ENCODE measurements at regions not wholly inside any gene's neighbourhood (a gene's known extent, or its start where the extent isn't known, plus 50 kb on each side); places are given as distances from the start of the nearest gene placed in this dataset.

GRCh38 chr1:63012339-63012738, 228.4 kb downstream of the ATG4C start:
- H3K4me2 ChIP-seq (replicated peaks; ENCODE audit: extremely low read depth, low read length, poor library complexity, severe bottlenecking): no peak overlapping the region
- no peak overlapping the region for H3K27ac ChIP-seq (ENCODE audit: low read depth in 1 of 2, low read length in 2 of 2)
- H3K27me3 ChIP-seq (ENCODE audit: control insufficient read depth in 2 of 2, insufficient read depth in 2 of 2, low read length in 2 of 2): no peaks in the 10 kb centered on the region
- no peaks in the 10 kb centered on the region for H4K20me1 ChIP-seq (ENCODE audit: insufficient read depth, low read length)
- no peak overlapping the region for H3K4me3 ChIP-seq (replicated peaks in 1 of 3; ENCODE audit: low read depth in 2 of 3, low read length in 3 of 3)
- no peaks in the 10 kb centered on the region for H3K36me3 ChIP-seq (replicated peaks in 1 of 2; ENCODE audit: control insufficient read depth in 1 of 2, insufficient read depth in 2 of 2, low read length in 2 of 2)
- intact Hi-C loops (cut with micrococcal nuclease): no loop called here
- Mint-ChIP-seq H3K4me1 (peaks cover 5% of the 10 kb centered on the region), H3K4me3 (no peak overlapping the region), H3K27ac (peak overlapping the region in 1 of 7 donors; percentile 9), H3K36me3 (no peaks in the 10 kb centered on the region), H3K9me3 (no peaks in the 10 kb centered on the region), H3K27me3 (ENCODE audit: low read depth in 3 of 3) (peaks cover 0 to 2% (median 0%) of the 10 kb centered on the region in 3 donors)
- no peaks in the 10 kb centered on the region for H3K9me3 ChIP-seq (replicated peaks in 1 of 2; ENCODE audit: control insufficient read depth in 1 of 2, insufficient read depth in 1 of 2, low read length in 2 of 2)
- TF ChIP-seq CTCF (IDR thresholded peaks at IDR 0.05): no peak
- H3K79me2 ChIP-seq (ENCODE audit: insufficient read depth, low read length): no peaks in the 10 kb centered on the region
- DNase-seq: no peak
- no peak overlapping the region for H3K9ac ChIP-seq (ENCODE audit: insufficient read depth, low read length, poor library complexity, severe bottlenecking)
- 33% methylated on average over 2 of the region's 6 CpGs for WGBS (ENCODE audit: insufficient coverage)
- H3K4me1 ChIP-seq (ENCODE audit: control insufficient read depth in 1 of 2, insufficient read depth in 2 of 2, low read length in 2 of 2): no peaks in the 10 kb centered on the region
- H2AFZ ChIP-seq (ENCODE audit: insufficient read depth, low read depth, low read length, poor library complexity, severe bottlenecking): no peak overlapping the region

GRCh38 chr1:63014267-63014666, 230.3 kb downstream of the ATG4C start:
- Mint-ChIP-seq H3K4me1 (peaks cover 5% of the 10 kb centered on the region), H3K9me3 (no peaks in the 10 kb centered on the region), H3K27ac (no peak overlapping the region), H3K4me3 (no peak overlapping the region), H3K27me3 (ENCODE audit: low read depth in 3 of 3) (peaks cover 0 to 3% (median 0%) of the 10 kb centered on the region in 3 donors), H3K36me3 (no peaks in the 10 kb centered on the region)
- WGBS (ENCODE audit: insufficient coverage): 100% methylated on average over 1 of the region's 2 CpGs
- Histone ChIP-seq H3K27me3 (ENCODE audit: control insufficient read depth in 2 of 2, insufficient read depth in 2 of 2, low read length in 2 of 2) (no peaks in the 10 kb centered on the region), H3K36me3 (replicated peaks in 1 of 2; ENCODE audit: control insufficient read depth in 1 of 2, insufficient read depth in 2 of 2, low read length in 2 of 2) (no peaks in the 10 kb centered on the region), H3K4me2 (replicated peaks; ENCODE audit: extremely low read depth, low read length, poor library complexity, severe bottlenecking) (no peak overlapping the region), H2AFZ (ENCODE audit: insufficient read depth, low read depth, low read length, poor library complexity, severe bottlenecking) (no peak overlapping the region), H3K9ac (ENCODE audit: insufficient read depth, low read length, poor library complexity, severe bottlenecking) (no peak overlapping the region), H3K27ac (ENCODE audit: low read depth in 1 of 2, low read length in 2 of 2) (no peak overlapping the region), H3K4me3 (replicated peaks in 1 of 3; ENCODE audit: low read depth in 2 of 3, low read length in 3 of 3) (no peak overlapping the region), H3K79me2 (ENCODE audit: insufficient read depth, low read length) (no peaks in the 10 kb centered on the region), H3K4me1 (ENCODE audit: control insufficient read depth in 1 of 2, insufficient read depth in 2 of 2, low read length in 2 of 2) (no peaks in the 10 kb centered on the region), H4K20me1 (ENCODE audit: insufficient read depth, low read length) (no peaks in the 10 kb centered on the region), H3K9me3 (replicated peaks in 1 of 2; ENCODE audit: control insufficient read depth in 1 of 2, insufficient read depth in 1 of 2, low read length in 2 of 2) (no peaks in the 10 kb centered on the region)
- TF ChIP-seq CTCF (IDR thresholded peaks at IDR 0.05): no peak
- no peak for DNase-seq
- intact Hi-C loops (cut with micrococcal nuclease): no loop called here

Measured in CD14-positive monocyte (primary cell).